ENCODE measurements at regions not wholly inside any gene's neighbourhood (a gene's known extent, or its start where the extent isn't known, plus 50 kb on each side); places are given as distances from the start of the nearest gene placed in this dataset.

- no peak for DNase-seq
These were observed 77.5 kb upstream of the OLFM1 start for GRCh38 chr9:135009794-135010585.

GRCh38 chr9:135010586-135010860, 76.9 kb upstream of the OLFM1 start:
- no peak for DNase-seq

GRCh38 chr9:135010921-135011320, 76.5 kb upstream of the OLFM1 start:
- no peak for DNase-seq

GRCh38 chr9:135012166-135012565, 75.3 kb upstream of the OLFM1 start:
- DNase-seq, result no peak

GRCh38 chr9:135014311-135015010, 73.0 kb upstream of the OLFM1 start:
- DNase-seq, result no peak

- DNase-seq, result no peak
These were observed 72.4 kb upstream of the OLFM1 start for GRCh38 chr9:135015096-135015495.

GRCh38 chr9:135015565-135015964, 71.9 kb upstream of the OLFM1 start:
- DNase-seq, result no peak

- peak in 3 of 4 experiments; percentile 25 to 27 (median 26) for DNase-seq
These were observed 71.3 kb upstream of the OLFM1 start for GRCh38 chr9:135016037-135016640.

- no peak for DNase-seq
These were observed 70.6 kb upstream of the OLFM1 start for GRCh38 chr9:135016876-135017275.

- DNase-seq, result no peak
These were observed 69.6 kb upstream of the OLFM1 start for GRCh38 chr9:135017899-135018298.

GRCh38 chr9:135018306-135018915, 69.1 kb upstream of the OLFM1 start:
- DNase-seq, result no peak

- no peak for DNase-seq
These were observed 68.2 kb upstream of the OLFM1 start for GRCh38 chr9:135019224-135019623.

GRCh38 chr9:135020481-135021392, 66.7 kb upstream of the OLFM1 start:
- peak in 1 of 4 experiments; percentile 4 for DNase-seq

- DNase-seq, result no peak
These were observed 66.1 kb upstream of the OLFM1 start for GRCh38 chr9:135021393-135021789.

- no peak for DNase-seq
These were observed 65.1 kb upstream of the OLFM1 start for GRCh38 chr9:135022191-135022870.

GRCh38 chr9:135023088-135023785, 64.2 kb upstream of the OLFM1 start:
- no peak for DNase-seq

GRCh38 chr9:135023786-135024405, 63.6 kb upstream of the OLFM1 start:
- DNase-seq, result no peak

- no peak for DNase-seq
These were observed 58.0 kb upstream of the OLFM1 start for GRCh38 chr9:135029463-135029862.

- no peak for DNase-seq
These were observed 57.5 kb upstream of the OLFM1 start for GRCh38 chr9:135029871-135030565.

Measured in suppressor macrophage (primary cell).